Pulmonary artery endothelial cell (primary cell): ENCODE measurements at regions not wholly inside any gene's neighbourhood (a gene's known extent, or its start where the extent isn't known, plus 50 kb on each side); places are given as distances from the start of the nearest gene placed in this dataset.

ENCODE experiments used
- DNase-seq: peaks from one replicate; pipeline ENCODE4 v3.0.0-alpha.2; 2011; ENCODE audit warnings: low read depth, low spot score

- DNase-seq = no peak
Observed at GRCh38 chr7:110612680-110613079, 478.2 kb upstream of the LRRN3 start.
